D721Med (cell line): ENCODE measurements at regions not wholly inside any gene's neighbourhood (a gene's known extent, or its start where the extent isn't known, plus 50 kb on each side); places are given as distances from the start of the nearest gene placed in this dataset.

ENCODE experiments used
- DNase-seq: peaks from one replicate; pipeline ENCODE4 v3.0.0; 2011; ENCODE audit warnings: low spot score; ENCODE audit not compliant: insufficient read length
- FAIRE-seq: peaks from 2 replicates; lab custom pipeline; 2011; peaks lifted over from hg19 to GRCh38; lab: Jason Lieb, UNC
- CTCF ChIP-seq: IDR thresholded peaks from 2 replicates; pipeline ENCODE4 v1.5.1; 2012; ENCODE audit warnings: mild to moderate bottlenecking, control low read depth; ENCODE audit not compliant: insufficient read depth; ENCODE audit errors: missing control alignments

- FAIRE-seq (no peak), DNase-seq (no peak)
- TF ChIP-seq CTCF = no peak
These were observed 117.5 kb upstream of the HGF start for GRCh38 chr7:81887098-81888090.

- no peak for TF ChIP-seq CTCF
- no peak for DNase-seq
- FAIRE-seq = no peak
These were observed 116.4 kb upstream of the HGF start for GRCh38 chr7:81886211-81886764.

DNA sequence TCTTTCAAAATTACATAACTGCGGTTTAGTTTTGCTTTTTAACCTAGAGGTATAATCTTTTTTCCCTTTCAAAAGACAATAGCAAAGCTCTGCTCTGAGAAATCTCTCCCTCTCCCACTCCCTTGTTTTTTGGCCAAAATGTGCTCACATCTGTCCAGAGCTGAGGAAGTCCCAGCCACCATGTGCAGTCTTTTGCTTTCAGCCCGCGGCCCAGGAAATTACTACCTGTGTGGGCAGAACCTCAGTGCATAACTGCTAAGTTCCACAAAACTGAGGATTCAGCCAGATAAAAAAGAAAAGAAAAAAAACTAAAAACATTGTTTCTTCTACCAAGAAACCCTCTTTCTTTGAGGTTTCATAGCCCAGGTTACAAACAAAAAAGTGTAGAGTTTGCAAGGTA lies 115.0 kb upstream of the HGF start:
- DNase-seq (no peak), FAIRE-seq (no peak)
- no peak for TF ChIP-seq CTCF

- TF ChIP-seq CTCF = no peak
- no peak for DNase-seq
- FAIRE-seq = no peak
These were observed 114.0 kb upstream of the HGF start for GRCh38 chr7:81883801-81884393.

GRCh38 chr7:81882086-81882485 lies 112.2 kb upstream of the HGF start:
- no peak for TF ChIP-seq CTCF
- DNase-seq = no peak
- FAIRE-seq = no peak

DNA sequence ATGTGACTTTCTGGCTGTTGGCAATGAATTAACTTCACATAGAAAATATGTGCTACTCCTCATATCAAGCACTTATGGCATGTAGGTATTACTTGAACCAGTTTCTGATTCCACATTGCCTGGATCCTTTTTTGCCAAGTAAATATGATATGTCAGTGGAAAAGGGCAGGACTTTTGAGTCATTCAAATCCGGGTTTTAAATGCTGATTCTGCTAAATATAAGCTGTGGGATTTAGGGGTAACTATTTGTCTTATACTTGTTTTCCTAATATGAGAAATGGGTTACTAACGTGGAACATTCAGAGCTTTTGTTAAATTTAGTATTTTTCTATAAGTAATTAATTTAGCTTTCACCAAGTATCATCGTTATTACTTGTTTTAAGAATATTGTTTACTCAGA lies 108.0 kb upstream of the HGF start:
- DNase-seq (no peak), FAIRE-seq (no peak)
- no peak for TF ChIP-seq CTCF
